HG03097 (cell line): ENCODE measurements at regions not wholly inside any gene's neighbourhood (a gene's known extent, or its start where the extent isn't known, plus 50 kb on each side); places are given as distances from the start of the nearest gene placed in this dataset.
"Not testable (repeated sequence)": the region's sequence is repeated elsewhere in the genome, so short reads cannot be mapped to it uniquely, and the experiment has no call there.

Experiments
- ATAC-seq: cut with Tn5 transposase; IDR thresholded peaks from one replicate; pipeline ENCODE4 v1.9.1; 2021; ENCODE audit not compliant: unreplicated experiment, low FRiP score

DNA sequence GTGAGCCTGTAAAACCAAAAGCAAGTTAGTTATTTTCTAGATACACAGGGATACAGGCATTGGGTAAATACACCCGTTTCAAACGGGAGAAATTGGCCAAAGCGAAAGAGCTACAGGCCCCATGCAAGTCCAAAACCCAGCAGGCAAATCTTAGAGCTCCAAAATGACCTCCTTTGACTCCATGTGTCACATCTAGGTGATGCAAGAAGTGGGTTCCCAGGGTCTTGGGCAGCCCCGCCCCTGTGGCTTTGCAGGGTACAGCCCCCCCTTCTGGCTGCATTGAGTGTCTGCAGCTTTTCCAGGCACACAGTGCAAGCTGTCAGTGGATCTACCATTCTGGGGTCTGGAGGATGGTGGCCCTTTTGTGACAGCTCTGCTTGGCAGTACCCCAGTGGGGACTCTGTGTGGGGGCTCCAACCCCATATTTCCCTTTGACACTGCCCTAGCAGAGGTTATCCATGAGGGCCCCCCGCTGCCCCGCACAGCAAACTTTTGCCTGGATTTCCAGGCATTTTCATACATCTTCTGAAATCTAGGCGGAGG, 1367.6 kb downstream of the CDH12 start:
- not testable (repeated sequence) for ATAC-seq

DNA sequence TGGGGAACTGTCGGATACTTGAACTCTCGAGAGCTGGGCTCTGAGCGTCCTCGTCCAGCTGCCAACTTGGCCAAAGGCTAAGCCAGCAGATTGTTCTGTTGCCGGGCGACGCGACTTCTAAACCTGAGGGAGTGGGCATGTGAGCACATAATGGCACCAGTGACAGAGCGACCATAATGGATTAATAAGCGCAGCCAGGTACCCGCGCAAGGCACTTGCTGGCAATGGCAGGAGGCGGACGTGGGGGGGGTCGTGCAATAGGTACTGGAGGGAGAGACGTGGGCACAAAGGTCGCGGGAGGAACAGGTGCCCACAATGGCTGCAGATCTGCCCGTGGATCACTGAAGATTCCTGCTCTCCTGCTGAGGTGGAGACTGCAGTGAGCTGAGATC, 1368.7 kb downstream of the CDH12 start:
- not testable (repeated sequence) for ATAC-seq

DNA sequence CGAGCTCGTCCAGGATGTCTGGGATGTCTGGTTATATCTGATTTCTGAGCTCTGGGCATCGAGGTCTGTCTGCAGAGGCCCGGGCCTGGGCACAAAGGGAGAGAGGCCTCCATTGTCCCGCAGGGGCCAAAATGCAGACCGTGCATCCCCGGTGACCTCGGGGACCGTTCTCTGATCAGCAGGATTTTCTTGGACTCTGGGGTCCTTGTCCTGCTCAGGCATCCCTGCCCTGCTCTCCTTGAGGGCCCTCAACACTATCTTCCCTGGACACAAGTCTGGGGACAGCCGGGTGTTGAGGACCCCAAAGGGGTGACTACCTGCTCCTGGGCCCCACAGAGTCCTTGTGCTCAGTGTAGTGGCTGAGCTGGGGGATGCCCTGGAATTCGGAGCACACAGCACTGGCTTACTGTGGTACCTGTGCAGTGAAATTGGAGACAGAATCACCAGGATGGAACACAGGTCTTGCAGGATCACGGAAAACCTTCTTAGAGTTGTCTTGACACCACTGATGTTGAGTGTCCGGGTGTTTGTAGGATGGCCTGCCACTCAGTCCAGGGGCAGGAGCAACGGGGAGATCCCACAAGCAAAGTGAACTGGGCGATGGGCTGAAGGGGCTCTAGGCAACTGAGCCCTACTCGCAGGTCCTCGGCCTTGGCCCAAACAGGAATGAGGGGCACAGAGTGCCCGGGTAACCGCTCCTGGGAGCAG, 1369.2 kb downstream of the CDH12 start:
- ATAC-seq = not testable (repeated sequence)

DNA sequence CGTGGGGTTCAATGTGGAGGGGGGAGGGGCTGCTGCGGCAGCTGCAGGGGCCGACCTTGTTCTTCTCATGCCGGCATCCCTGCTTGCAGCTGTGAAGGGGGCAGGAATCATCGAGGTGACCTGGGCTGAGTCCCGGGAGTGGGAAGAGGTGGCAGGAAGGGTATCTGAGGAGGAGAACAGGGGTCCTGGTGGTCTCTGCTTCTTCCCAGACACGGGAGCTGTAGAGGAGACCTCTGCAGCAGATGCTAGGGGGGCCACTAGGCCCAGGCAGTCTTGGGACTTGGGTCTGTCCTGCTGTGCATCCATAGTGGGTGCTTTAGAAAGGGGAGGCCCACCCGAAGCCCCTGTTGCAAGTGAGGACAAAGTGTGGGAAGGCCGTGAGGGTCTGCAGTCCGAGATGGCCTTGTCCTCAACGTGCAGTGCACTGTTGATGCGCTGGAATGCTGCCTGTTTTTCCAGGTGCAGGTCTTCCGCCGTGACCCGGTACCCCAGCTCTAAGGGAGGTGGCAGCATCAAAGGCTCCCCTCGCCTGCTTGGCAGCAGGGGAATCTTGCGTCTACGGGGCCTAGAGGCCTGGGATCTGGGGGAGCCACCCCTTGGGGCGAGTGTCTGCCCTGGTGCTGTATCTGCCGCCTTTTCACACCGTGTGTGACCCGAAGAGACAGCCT, 1370.0 kb downstream of the CDH12 start:
- ATAC-seq = not testable (repeated sequence)

DNA sequence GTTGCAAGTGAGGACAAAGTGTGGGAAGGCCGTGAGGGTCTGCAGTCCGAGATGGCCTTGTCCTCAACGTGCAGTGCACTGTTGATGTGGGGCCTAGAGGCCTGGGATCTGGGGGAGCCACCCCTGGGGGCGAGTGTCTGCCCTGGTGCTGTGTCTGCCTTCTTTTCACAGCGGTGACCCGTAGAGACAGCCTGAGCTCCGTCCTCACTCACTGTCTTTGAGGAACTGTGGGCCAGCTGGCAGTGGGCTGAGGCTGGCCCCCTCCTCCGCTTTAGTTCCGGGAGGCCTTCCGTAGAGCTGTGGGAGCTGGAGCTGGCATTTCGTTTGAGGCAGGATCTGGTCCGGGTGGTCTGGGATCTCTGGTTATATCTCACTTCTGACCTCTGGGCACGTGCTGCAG, 1370.6 kb downstream of the CDH12 start:
- not testable (repeated sequence) for ATAC-seq

DNA sequence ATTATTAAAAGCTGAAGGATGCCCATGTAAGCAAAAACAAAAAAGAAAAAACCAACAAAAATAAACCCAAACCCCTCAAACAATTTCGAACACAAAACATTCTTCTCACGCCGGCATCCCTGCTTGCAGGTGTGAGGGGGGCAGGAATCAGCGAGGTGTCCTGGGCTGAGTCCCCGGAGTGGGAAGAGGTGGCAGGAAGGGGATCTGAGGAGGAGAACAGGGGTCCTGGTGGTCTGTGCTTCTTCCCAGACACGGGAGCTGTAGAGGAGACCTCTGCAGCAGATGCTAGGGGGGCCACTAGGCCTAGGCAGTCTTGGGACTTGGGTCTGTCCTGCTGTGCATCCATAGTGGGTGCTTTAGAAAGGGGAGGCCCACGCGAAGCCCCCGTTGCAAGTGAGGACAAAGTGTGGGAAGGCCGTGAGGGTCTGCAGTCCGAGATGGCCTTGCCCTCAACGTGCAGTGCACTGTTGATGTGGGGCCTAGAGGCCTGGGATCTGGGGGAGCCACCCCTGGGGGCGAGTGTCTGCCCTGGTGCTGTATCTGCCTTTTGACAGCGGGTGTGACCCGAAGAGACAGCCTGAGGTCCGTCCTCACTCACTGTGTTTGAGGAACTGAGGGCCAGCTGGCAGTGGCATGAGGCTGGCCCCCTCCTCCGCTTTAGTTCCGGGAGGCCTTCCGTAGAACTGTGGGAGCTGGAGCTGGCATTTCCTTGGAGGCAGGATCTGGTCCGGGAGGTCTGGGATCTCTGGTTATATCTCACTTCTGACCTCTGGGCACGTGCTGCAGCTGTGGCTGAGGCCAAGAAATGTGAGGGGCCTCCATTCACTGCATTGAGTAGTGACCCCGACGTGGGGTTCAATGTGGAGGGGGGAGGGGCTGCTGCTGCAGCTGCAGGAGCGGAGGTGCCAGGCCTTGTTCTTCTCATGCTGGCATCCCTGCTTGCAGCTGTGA, 1371.5 kb downstream of the CDH12 start:
- ATAC-seq = not testable (repeated sequence)

DNA sequence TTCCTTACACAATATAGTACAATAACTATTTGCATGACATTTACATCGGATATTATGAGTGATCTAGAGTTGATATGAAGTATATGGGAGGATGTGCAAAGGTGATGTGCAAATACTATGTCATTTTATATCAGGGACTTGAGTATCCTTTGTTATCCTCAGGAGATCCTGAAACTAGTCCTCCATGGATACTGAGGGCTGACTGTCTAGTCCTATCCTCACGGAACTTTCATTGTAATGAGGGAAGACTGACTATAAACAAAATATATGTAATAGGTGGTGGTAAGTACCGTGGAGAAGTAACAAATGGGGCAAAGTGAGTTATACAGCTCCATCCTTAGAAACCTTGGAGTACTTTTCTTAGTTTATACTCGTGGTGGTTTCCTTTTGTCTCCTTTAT, 1373.1 kb downstream of the CDH12 start:
- not testable (repeated sequence) for ATAC-seq

DNA sequence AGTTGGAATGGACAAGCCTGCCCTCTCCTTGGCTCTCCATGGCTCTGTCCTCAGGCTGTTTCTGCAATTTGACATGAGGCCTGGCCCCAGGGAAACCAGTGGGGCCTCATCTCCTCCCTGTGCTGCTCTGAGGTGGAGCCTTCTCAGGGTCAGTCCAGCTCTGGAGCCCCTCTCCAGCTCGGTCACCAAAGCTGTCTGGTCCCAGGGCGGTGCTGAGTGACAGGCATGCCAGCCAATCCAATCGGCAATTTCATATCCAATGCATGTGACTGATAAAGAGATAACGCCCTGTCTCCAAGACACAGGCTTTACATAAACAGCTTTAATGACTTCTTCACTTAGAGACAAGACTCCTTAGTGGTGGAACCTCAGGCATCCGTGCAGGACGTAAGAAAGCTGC, 1379.2 kb downstream of the CDH12 start:
- ATAC-seq = not testable (repeated sequence)

DNA sequence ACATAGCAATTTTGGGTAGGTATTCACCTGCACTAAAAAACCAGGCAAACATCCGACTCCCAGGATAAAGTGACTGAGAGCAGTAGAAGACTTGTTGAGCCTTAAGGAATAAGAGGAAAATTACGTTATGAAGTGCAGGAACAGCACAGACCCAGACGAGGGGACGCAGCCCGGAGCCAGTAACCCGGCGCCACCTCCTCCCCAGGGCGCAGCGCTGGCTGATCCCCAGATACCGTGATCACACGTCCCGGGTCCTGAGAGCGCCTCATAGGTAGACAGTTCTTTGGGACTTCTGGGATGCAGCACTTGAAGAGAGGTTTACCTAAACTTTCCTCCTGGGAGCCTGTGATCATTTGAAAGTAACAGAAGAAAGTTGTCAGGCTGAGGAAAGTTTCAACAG, 1379.7 kb downstream of the CDH12 start:
- ATAC-seq = not testable (repeated sequence)

DNA sequence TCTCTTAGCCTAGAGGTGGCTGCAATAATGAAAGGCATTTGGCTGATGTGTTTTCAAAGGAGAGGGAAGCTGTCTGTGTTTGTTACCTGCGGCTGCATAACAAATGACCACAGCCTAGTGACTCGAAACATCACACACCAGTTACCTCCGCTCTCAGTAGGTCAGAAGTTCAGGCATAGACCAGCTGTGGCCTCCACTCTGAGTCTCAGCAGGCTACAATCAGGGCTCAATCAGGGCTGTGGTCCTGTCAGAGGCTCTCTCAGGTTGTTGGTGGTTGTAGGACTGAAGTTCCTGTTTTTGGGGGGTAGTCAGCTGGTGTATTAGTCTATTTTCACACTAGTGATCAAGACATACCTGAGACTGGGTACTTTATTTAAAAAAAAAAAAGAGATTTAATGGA, 1381.5 kb downstream of the CDH12 start:
- ATAC-seq = not testable (repeated sequence)

DNA sequence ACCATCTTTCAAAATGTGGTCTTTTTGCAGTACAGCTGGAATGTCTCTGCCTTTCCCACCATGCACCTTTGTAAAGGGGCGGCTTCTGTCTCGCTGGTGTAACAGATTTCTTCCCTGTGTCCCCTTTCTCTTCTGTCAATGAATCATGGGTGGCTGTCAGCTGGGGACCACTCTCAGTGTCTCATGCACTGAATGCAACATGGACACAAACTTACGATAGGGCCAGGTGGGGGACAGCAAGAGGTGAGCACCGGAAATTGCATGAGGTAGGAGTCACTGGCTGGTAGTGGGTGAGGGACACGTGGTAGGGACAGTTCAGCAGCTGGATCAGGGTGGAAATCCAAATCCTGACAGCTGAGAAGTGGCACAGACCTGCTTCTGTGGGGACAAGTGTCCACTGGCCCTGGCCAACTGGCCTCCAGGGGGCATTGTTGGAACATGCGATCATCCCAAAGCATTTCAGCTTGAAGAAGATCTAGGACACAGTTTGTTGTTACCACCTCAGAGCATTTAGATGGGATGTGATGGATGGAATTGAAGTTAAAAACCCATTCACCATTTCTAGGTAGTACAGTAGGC, 1383.5 kb downstream of the CDH12 start:
- not testable (repeated sequence) for ATAC-seq

DNA sequence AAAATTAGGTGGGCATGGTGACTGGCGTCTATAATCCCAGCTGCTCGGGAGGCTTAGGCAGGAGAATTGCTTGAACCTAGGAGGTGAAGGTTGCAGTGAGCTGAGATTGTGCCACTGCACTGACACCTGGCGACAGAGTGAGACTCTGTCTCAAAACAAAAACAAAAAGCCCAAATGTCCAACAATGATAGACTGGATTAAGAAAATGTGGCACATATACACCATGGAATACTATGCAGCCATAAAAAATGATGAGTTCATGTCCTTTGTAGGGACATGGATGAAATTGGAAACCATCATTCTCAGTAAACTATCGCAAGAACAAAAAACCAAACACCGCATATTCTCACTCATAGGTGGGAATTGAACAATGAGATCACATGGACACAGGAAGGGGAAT, 1385.6 kb downstream of the CDH12 start:
- not testable (repeated sequence) for ATAC-seq

DNA sequence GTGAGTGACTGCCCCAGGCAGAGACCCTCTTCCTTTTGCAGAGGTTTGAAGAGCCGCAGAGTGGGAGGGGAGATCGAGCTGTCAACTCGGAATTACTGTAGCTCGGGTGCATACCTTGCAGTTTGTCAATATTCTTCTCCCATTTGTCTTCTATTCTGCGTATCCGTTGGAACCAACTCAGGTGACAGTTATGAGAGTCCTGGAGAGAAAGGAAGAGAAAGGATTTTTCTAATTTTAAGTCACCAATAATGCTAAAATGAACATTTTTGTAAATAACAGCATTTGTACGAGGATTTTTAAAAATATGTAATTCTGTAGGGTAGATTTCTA, 1393.4 kb downstream of the CDH12 start:
- ATAC-seq = not testable (repeated sequence)

DNA sequence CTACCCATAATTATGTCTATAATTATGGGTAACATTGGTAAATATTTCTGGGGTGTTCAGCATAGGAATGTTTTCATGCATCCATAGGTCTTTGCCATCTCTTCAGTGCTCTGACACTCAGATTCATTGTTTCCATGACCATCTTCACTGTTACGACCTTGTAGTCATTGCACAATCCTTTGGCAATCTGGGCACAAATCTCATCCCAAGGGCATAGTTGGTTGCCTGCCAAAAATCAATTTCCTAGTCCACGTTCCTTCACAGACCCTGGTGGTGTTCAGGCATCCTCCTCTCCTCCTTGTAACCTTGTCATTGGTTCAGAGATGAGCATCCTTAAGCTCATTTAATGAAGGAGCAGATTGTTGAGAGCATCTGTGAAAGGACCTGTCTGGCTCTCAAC, 1400.7 kb downstream of the CDH12 start:
- ATAC-seq = no peak

DNA sequence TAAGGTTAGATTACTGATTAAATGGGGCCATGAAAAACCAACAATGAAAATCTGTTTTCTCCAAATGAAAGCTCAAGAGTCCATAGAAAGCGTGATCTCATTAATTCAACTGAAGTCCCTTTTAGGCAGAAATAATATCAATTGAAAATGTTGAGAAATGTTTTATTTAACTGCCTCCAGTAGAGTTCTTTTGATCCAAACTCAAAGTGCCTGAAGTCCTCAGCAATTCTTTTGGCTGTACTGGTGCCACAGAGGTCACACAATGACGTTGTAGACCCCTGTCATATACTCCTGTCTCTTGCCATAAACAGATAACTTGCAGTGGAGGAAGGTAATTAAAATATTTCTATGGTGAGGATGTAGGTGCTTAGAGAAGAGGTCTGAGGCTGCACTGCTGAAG, 1420.5 kb downstream of the CDH12 start:
- ATAC-seq = no peak

DNA sequence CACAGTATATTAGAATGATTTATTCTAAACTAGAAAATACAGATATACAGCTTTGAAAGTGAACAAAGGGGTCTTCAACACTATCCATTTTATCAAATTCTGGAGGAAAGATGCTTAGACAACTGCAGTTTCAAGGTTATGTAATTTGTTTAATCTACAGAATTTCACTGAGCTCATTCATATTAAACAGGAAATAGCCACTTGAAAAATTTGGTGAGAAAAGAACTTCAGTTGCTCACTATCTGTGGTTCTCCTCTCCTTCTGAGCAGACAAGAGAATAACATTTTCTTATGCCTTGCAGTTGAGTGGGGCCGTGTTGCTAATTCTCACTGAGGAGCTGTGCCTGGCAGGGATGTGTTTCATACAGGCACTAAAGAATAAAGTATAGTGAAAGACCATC, 1428.2 kb downstream of the CDH12 start:
- no peak for ATAC-seq

DNA sequence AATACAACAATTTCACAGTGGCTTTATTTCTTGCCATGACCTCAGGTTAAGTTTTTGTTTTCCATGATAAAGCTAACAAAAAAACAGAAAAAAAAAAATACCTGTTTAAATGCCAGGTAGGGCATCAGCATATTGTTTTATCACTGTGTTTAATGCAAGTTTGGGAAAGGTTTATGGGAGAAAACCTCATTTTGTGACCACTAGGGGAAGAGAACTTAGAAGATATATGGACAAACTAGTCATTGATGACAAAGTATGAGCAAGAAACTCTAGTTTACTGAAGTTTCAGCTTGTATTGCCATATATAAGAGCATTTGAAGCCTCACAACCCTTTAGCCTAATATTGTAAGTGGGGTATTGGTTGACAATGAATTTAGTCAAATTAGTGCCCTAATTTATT, 1431.4 kb upstream of the CDH18 start:
- ATAC-seq = no peak

DNA sequence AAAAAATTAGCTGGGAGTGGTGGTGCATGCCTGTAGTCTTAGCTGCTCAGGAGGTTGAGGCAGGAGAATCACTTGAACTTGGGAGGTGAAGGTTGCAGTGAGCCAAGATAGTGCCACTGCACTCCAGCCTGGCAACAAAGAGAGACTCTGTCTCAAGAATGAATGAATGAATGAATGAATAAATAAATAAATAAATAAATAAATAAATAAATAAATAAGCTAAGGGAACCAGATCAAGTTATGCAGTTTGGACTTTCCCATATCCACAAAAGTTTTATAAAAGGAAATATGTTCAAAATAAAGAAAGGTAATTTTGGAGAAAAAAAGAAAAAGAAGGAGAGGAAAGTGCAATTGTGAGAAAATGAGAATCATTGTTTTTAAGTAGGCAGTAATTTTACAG, 1414.1 kb upstream of the CDH18 start:
- not testable (repeated sequence) for ATAC-seq

DNA sequence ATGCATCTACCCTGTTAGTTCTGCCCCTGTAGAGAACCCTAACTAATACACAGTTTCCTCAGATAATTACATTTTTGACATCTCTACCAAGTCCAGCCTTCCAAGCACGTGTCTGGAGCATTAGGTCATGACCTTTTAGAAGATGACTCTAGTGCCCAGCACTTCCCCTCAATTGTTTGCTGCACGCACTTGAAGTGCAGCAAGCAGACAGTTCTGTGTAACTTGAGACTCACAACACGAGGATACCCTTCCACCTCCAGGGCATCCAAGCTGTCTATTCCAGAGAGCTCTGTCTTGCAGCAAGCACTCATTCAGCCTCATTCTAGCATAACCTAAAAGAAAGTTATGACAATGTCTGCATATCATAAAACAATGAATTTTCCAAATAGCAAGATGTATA, 1410.5 kb upstream of the CDH18 start:
- ATAC-seq = no peak

DNA sequence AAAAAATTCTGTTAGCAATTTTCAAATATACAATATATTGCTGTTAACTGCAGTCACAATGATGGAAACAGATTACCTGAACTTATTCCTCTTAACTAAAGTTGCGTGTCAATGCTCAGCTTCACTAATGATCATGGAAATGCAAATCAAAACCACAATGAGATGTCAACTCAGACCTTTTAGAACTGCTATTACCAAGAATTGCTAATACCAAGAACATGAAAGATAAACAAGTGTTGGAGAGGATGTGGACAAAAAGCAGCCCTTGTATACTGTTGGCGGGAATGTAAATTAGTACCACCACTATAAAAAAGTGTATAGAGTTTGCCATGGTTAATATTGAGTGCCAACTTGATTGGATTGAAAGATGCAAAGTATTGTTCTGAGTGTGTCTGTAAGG, 1409.7 kb upstream of the CDH18 start:
- ATAC-seq = no peak

DNA sequence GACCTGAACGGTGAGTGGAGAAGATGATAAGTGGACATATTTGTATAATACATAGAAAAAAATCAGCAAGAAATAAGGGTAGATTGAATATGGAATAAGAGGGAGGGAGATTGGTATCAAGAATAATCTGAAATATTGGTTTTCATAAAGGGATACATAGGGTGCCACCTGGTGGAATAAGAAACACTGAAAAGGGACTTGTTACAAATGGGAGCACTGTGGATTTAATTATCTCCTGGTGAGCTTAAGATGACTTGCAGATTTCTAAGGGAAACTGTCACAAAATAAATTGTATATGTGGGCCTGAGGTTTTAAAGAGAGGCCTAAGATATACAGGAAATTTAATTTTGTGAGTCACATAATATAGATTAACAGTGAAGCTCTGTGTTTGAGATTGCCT, 1403.5 kb upstream of the CDH18 start:
- no peak for ATAC-seq
